BJ (cell line): ENCODE measurements at regions not wholly inside any gene's neighbourhood (a gene's known extent, or its start where the extent isn't known, plus 50 kb on each side); places are given as distances from the start of the nearest gene placed in this dataset.

Source experiments
- CTCF ChIA-PET: fragments of 350-600 bp; formaldehyde crosslinking; extraction: SDS; loops from one replicate; lab custom pipeline; 2021; ENCODE audit warnings: antibody characterized with exemption, inconsistent platforms; lab: Yijun Ruan, JAX
- POLR2A ChIA-PET: fragments of 300-600 bp; sonication (Branson Sonifier 250); formaldehyde crosslinking; extraction: SDS; loops from one replicate; lab custom pipeline; 2021; ENCODE audit warnings: antibody characterized with exemption; lab: Charles Lee
- DNase-seq: peaks from one replicate; pipeline ENCODE4 v3.0.0-alpha.2; 2011; ENCODE audit warnings: low read depth
- H3K27me3 ChIP-seq: 2 replicates; pipeline ENCODE4 v1.6.0; 2011; ENCODE audit warnings: low read length; ENCODE audit not compliant: control insufficient read depth, insufficient read depth
- H3K36me3 ChIP-seq: 2 replicates; pipeline ENCODE4 v1.5.1; 2011; ENCODE audit warnings: low read length; ENCODE audit not compliant: control insufficient read depth, insufficient read depth
- H3K4me3 ChIP-seq: 2 replicates; pipeline ENCODE4 v1.5.1; 2011; ENCODE audit warnings: low read depth, mild to moderate bottlenecking, control low read depth, low read length
- TF ChIP-seq, protein P1 (sequence below): IDR thresholded peaks from 2 replicates; pipeline ENCODE4 v1.5.1; 2011; ENCODE audit warnings: low read depth, mild to moderate bottlenecking, control low read depth, inconsistent platforms, low read length, moderate library complexity; ENCODE audit not compliant: insufficient read depth

DNA sequence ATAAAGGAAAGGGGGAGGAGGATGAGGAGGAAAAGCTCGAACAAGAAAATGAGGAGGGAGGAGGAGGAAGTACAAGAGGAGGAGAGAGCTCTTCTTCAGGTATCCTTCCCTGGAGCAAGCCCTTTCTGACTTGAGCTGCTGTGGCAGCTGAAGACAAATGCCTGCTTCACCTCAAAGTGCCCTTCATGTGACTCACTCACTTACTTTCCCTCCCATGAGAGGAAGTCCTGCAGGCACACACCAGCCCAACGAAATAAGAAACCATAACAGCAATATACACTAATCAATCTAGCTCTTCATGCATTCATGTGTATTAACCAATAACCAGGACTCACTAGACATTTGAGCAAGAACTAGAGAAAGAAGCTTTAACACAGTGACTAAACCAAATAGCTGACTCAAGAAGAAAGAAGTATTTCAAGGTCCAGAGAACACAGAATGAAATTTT lies 251.9 kb downstream of the IGSF11 start:
- TF ChIP-seq, protein P1, sequence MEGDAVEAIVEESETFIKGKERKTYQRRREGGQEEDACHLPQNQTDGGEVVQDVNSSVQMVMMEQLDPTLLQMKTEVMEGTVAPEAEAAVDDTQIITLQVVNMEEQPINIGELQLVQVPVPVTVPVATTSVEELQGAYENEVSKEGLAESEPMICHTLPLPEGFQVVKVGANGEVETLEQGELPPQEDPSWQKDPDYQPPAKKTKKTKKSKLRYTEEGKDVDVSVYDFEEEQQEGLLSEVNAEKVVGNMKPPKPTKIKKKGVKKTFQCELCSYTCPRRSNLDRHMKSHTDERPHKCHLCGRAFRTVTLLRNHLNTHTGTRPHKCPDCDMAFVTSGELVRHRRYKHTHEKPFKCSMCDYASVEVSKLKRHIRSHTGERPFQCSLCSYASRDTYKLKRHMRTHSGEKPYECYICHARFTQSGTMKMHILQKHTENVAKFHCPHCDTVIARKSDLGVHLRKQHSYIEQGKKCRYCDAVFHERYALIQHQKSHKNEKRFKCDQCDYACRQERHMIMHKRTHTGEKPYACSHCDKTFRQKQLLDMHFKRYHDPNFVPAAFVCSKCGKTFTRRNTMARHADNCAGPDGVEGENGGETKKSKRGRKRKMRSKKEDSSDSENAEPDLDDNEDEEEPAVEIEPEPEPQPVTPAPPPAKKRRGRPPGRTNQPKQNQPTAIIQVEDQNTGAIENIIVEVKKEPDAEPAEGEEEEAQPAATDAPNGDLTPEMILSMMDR: no peak
- no peaks in the 10 kb centered on the region for H3K27me3 ChIP-seq
- ChIA-PET CTCF (no interaction called here), POLR2A (no interaction called here)
- no peak for DNase-seq
- no peaks in the 10 kb centered on the region for H3K36me3 ChIP-seq
- no peak overlapping the region for H3K4me3 ChIP-seq

DNA sequence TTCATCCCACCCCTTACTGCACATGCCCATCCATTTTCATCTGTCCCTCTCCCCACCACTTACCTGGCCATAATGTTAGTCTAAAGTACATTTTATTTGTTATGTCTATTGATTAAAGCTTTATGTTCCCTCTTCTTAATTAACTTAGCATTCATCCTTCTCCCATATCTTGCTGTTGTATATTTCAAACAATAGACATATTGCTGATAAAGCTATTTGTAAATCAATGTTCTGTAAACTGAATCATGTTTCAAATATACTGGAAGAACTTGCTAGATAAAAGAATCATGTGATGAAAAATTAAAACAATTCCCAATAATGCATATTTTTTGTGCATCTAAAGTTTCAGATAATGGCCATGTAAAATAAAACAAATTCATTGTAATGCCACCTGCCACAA lies 249.2 kb downstream of the IGSF11 start:
- Histone ChIP-seq H3K36me3 (no peaks in the 10 kb centered on the region), H3K4me3 (no peak overlapping the region), H3K27me3 (no peaks in the 10 kb centered on the region)
- ChIA-PET POLR2A (no interaction called here), CTCF (no interaction called here)
- TF ChIP-seq, protein P1: no peak
- no peak for DNase-seq

DNA sequence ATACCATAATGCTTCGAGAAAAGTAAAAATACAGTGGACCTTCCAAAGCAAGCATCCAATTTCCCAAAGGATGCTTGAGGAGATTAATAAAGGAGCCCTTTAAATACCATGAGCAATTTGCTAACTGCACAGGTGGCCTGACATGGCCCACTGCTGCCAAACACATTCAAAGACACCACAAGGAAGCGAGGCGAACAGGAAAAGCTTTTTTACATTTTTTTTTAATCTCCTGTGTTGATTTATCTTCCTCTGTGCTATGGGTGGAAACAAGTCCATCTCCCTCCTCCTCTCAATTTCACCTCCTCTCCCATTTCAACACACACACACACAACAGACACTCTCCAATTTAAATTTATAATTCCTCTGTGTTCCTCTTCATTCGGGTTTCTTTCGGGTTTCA lies 243.4 kb downstream of the IGSF11 start:
- POLR2A ChIA-PET: no interaction called here

DNA sequence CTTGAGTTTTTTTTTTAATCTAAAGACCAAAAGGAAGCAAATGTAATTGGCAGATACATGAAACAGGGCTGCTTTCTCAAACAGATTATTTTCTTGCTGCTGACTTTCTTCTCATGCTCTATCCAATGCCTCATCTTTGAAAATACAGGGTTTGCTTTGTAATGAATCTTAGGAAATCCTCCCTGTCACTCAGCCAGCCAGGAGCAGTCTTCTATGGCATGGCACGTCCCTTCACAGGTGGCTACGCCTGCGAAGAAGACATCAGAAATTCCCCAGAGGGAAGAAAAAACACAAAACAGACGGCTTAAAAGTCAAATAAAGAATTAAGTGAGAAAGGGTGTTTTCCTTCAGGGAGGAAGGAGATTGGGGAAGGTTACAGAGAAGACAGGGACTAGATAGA lies 242.5 kb downstream of the IGSF11 start:
- CTCF ChIA-PET: interaction anchor here (0.5 to 0.6 kb wide), 2 partner anchors 248 to 1727 kb away, joined by 3 read pairs; no protein-coding TSS in a partner anchor
- Histone ChIP-seq H3K4me3 (no peak overlapping the region), H3K27me3 (no peaks in the 10 kb centered on the region), H3K36me3 (no peaks in the 10 kb centered on the region)
- TF ChIP-seq, protein P1: no peak
- POLR2A ChIA-PET: no interaction called here
- DNase-seq: no peak

More for the DNA sequence above, 243.4 kb downstream of the IGSF11 start:
- TF ChIP-seq, protein P1: no peak
- Histone ChIP-seq H3K27me3 (no peaks in the 10 kb centered on the region), H3K4me3 (no peak overlapping the region), H3K36me3 (no peaks in the 10 kb centered on the region)
- DNase-seq: no peak
- CTCF ChIA-PET: interaction anchor here (0.6 kb wide), 1 partner anchor 247 kb away, joined by 3 read pairs; no protein-coding TSS in a partner anchor

DNA sequence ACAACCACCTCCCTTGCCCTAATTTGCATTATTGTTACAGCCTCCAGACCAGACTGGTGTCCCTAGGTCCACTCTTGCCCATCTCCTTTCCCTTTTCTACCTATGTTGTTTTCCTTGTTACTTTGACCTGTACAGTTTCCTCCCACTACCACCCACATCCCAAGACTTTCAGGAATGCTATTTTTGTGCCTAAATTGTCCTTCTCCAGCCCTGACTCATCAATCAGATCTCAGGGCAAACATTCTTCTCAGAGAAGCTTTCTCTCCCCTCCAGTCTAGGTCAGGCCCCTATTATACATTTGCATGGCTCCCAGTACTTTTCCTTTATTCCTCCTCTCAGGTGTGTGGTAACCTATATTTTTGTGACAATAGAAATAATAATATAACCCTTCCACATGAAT lies 241.5 kb downstream of the IGSF11 start:
- Histone ChIP-seq H3K4me3 (no peak overlapping the region), H3K27me3 (no peaks in the 10 kb centered on the region), H3K36me3 (no peaks in the 10 kb centered on the region)
- TF ChIP-seq, protein P1: no peak
- DNase-seq: no peak
- CTCF ChIA-PET: no interaction called here
- POLR2A ChIA-PET: no interaction called here
